ENCODE measurements at regions not wholly inside any gene's neighbourhood (a gene's known extent, or its start where the extent isn't known, plus 50 kb on each side); places are given as distances from the start of the nearest gene placed in this dataset.
"Not testable (repeated sequence)": the region's sequence is repeated elsewhere in the genome, so short reads cannot be mapped to it uniquely, and the experiment has no call there.

DNA sequence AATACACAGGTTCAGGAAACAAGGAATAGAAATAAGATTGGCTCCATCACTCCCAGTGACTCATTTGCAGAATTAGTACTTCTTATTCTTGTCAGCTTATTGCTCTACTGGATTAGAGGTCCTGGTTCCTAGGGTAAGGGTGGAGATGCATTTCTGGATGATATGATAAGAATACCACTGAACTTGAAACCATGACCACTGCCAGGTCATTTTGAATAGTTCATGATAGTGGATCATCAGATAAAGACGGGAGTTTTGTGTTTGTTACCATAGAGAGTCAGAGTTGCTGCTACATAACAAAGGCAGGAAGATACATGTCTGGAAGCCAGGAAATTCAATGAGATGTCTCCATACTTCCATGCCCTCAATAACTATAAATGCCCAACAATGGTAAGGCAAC lies 109.2 kb upstream of the FAT1 start:
- Mint-ChIP-seq H3K4me1 (no peaks in the 10 kb centered on the region), H3K27ac (no peak overlapping the region), H3K9me3 (ENCODE audit: insufficient read depth) (peaks cover 2% of the 10 kb centered on the region), H3K4me3 (no peak overlapping the region), H3K27me3 (no peaks in the 10 kb centered on the region)
- no peak overlapping the region for H3K4me2 ChIP-seq (replicated peaks; ENCODE audit: low read depth, low read length, poor library complexity, severe bottlenecking)
- no peaks in the 10 kb centered on the region for H3K36me3 ChIP-seq (replicated peaks in 1 of 2; ENCODE audit: control extremely low read depth in 1 of 2, control insufficient read depth in 1 of 2, extremely low read depth in 1 of 2, insufficient read depth in 2 of 2, low read length in 1 of 2)
- ChIA-PET POLR2A (no interaction called here), CTCF (no interaction called here)
- H2AFZ ChIP-seq (ENCODE audit: insufficient read depth, low read depth, low read length, poor library complexity, severe bottlenecking), result no peak overlapping the region
- H3K27me3 ChIP-seq (replicated peaks in 1 of 4; ENCODE audit: control extremely low read depth in 1 of 4, control insufficient read depth in 3 of 4, insufficient read depth in 4 of 4, low read length in 3 of 4), result no peaks in the 10 kb centered on the region
- H3K9me3 ChIP-seq (ENCODE audit: control extremely low read depth in 1 of 3, control insufficient read depth in 2 of 3, insufficient read depth in 1 of 3, low read length in 2 of 3), result peaks cover 0 to 4% (median 0%) of the 10 kb centered on the region in 3 donors
- H4K20me1 ChIP-seq (ENCODE audit: control insufficient read depth, insufficient read depth, low read length, poor library complexity, severe bottlenecking), result no peaks in the 10 kb centered on the region
- DNase-seq (no peak), ATAC-seq (ENCODE audit: low read depth) (no peak)
- no peak overlapping the region for H3K4me3 ChIP-seq (ENCODE audit: control extremely low read depth in 1 of 5, extremely low read depth in 1 of 5, insufficient read depth in 1 of 5, low read depth in 2 of 5, low read length in 4 of 5)
- intact Hi-C loops (cut with micrococcal nuclease), result no loop called here
- no peaks in the 10 kb centered on the region for H3K79me2 ChIP-seq (ENCODE audit: control insufficient read depth, insufficient read depth, low read length)
- no peak overlapping the region for H3K9ac ChIP-seq (ENCODE audit: low read length)
- H3K27ac ChIP-seq (ENCODE audit: low read length in 2 of 2), result no peak overlapping the region
- no CpG with 5 or more reads among the region's 1 CpG for WGBS (ENCODE audit: insufficient coverage)
- TF ChIP-seq EZH2 (IDR thresholded peaks at IDR 0.05; ENCODE audit: borderline replicate concordance, insufficient read depth, low read depth, low read length, poor library complexity, severe bottlenecking) (no peak), CTCF (IDR thresholded peaks at IDR 0.05) (no peak)
- no peaks in the 10 kb centered on the region for H3K4me1 ChIP-seq (ENCODE audit: control insufficient read depth in 2 of 2, insufficient read depth in 2 of 2, low read length in 2 of 2)

DNA sequence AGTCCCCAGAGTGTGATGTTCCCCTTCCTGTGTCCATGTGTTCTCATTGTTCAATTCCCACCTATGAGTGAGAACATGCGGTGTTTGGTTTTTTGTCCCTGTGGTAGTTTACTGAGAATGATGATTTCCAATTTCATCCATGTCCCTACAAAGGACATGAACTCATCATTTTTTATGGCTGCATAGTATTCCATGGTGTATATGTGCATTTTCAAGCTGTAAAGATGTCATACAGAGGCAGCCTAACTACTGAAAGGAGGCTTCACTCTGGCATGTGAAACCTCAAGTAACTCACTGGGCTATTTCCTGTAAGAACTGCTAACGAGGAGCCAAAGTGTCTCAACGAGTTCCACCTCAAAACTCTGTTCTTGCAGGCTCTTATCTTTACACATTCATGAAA lies 113.8 kb upstream of the FAT1 start:
- H3K36me3 ChIP-seq (replicated peaks in 1 of 2; ENCODE audit: control extremely low read depth in 1 of 2, control insufficient read depth in 1 of 2, extremely low read depth in 1 of 2, insufficient read depth in 2 of 2, low read length in 1 of 2); DNase-seq; H3K27me3 ChIP-seq (replicated peaks in 1 of 4; ENCODE audit: control extremely low read depth in 1 of 4, control insufficient read depth in 3 of 4, insufficient read depth in 4 of 4, low read length in 3 of 4); H3K27ac Mint-ChIP-seq; H2AFZ ChIP-seq (ENCODE audit: insufficient read depth, low read depth, low read length, poor library complexity, severe bottlenecking); H3K4me3 Mint-ChIP-seq; H3K4me2 ChIP-seq (replicated peaks; ENCODE audit: low read depth, low read length, poor library complexity, severe bottlenecking); ATAC-seq (ENCODE audit: low read depth); H3K9ac ChIP-seq (ENCODE audit: low read length); CTCF ChIA-PET; H3K27ac ChIP-seq (ENCODE audit: low read length in 2 of 2); H3K4me1 ChIP-seq (ENCODE audit: control insufficient read depth in 2 of 2, insufficient read depth in 2 of 2, low read length in 2 of 2); H3K27me3 Mint-ChIP-seq; H3K79me2 ChIP-seq (ENCODE audit: control insufficient read depth, insufficient read depth, low read length); H3K9me3 ChIP-seq (ENCODE audit: control extremely low read depth in 1 of 3, control insufficient read depth in 2 of 3, insufficient read depth in 1 of 3, low read length in 2 of 3); H3K9me3 Mint-ChIP-seq (ENCODE audit: insufficient read depth); H3K4me1 Mint-ChIP-seq; H3K4me3 ChIP-seq (ENCODE audit: control extremely low read depth in 1 of 5, extremely low read depth in 1 of 5, insufficient read depth in 1 of 5, low read depth in 2 of 5, low read length in 4 of 5); POLR2A ChIA-PET; H4K20me1 ChIP-seq (ENCODE audit: control insufficient read depth, insufficient read depth, low read length, poor library complexity, severe bottlenecking); intact Hi-C loops (cut with micrococcal nuclease): not testable (repeated sequence)
- 80% methylated on average over 1 of the region's 3 CpGs for WGBS (ENCODE audit: insufficient coverage)

Measured in B cell (primary cell).